WTC11 (cell line): ENCODE measurements at regions not wholly inside any gene's neighbourhood (a gene's known extent, or its start where the extent isn't known, plus 50 kb on each side); places are given as distances from the start of the nearest gene placed in this dataset.

Experiments
- ATAC-seq: fragments of 200-7000 bp; cut with Tn5 transposase; 2 replicates; pipeline ENCODE4 v1.10.0; 2021; ENCODE audit warnings: mild to moderate bottlenecking, moderate library complexity
- CTCF ChIA-PET: fragments of 300-600 bp; sonication (Branson Sonifier 250); formaldehyde crosslinking; loops from one replicate; lab custom pipeline; 2021; ENCODE audit warnings: antibody characterized with exemption; lab: Charles Lee
- POLR2A ChIA-PET: fragments of 350-600 bp; sonication (Branson Sonifier 250); formaldehyde crosslinking; loops from one replicate; lab custom pipeline; 2021; ENCODE audit warnings: antibody characterized with exemption; lab: Charles Lee
- DNase-seq: peaks from one replicate; pipeline ENCODE4 v3.0.0; 2021; ENCODE audit warnings: low spot score
- H3K27ac Mint-ChIP-seq: 2 replicates; pipeline ENCODE4 v1.8.0; 2021; ENCODE audit warnings: mixed read lengths
- H3K27me3 Mint-ChIP-seq: 2 replicates; pipeline ENCODE4 v1.8.0; 2021; ENCODE audit warnings: low read depth, mild to moderate bottlenecking, moderate library complexity, mixed read lengths
- H3K36me3 Mint-ChIP-seq: 2 replicates; pipeline ENCODE4 v1.8.0; 2021; ENCODE audit warnings: mixed read lengths
- H3K4me1 Mint-ChIP-seq: 2 replicates; pipeline ENCODE4 v1.8.0; 2022; ENCODE audit warnings: mixed read lengths
- H3K4me3 Mint-ChIP-seq: 2 replicates; pipeline ENCODE4 v1.8.0; 2021; ENCODE audit warnings: mild to moderate bottlenecking, moderate library complexity, mixed read lengths
- H3K9me3 Mint-ChIP-seq: 2 replicates; pipeline ENCODE4 v1.8.0; 2021; ENCODE audit warnings: mixed read lengths
- CBFB ChIP-seq: sonication (generic); formaldehyde crosslinking; IDR thresholded peaks from 2 replicates; pipeline ENCODE4 v1.8.1; 2022; ENCODE audit warnings: mild to moderate bottlenecking, low read depth, missing genetic modification reagents
- E2F4 ChIP-seq: sonication (generic); formaldehyde crosslinking; IDR thresholded peaks from 2 replicates; pipeline ENCODE4 v1.8.1; 2022; ENCODE audit warnings: low read depth, mild to moderate bottlenecking, moderate library complexity, missing genetic modification reagents, borderline replicate concordance
- E2F5 ChIP-seq: sonication (generic); formaldehyde crosslinking; IDR thresholded peaks from 2 replicates; pipeline ENCODE4 v1.8.1; 2022; ENCODE audit warnings: mild to moderate bottlenecking, moderate library complexity, missing genetic modification reagents
- NR1H2 ChIP-seq: sonication (generic); formaldehyde crosslinking; IDR thresholded peaks from 2 replicates; pipeline ENCODE4 v1.9.0; 2021; ENCODE audit warnings: mild to moderate bottlenecking, moderate library complexity, missing genetic modification reagents
- SP1 ChIP-seq: sonication (generic); formaldehyde crosslinking; conservative IDR thresholded peaks from 2 replicates; pipeline ENCODE4 v1.8.1; 2022; ENCODE audit warnings: missing genetic modification reagents
- ZNF317 ChIP-seq: sonication (generic); formaldehyde crosslinking; IDR thresholded peaks from 2 replicates; pipeline ENCODE4 v1.8.1; 2023; ENCODE audit warnings: low read depth, mild to moderate bottlenecking, moderate library complexity, missing genetic modification reagents, borderline replicate concordance
- ZNF425 ChIP-seq: fragments of 250-450 bp; sonication (Bioruptor Pico); conservative IDR thresholded peaks from 2 replicates; pipeline ENCODE4 v1.9.0; 2021; ENCODE audit warnings: mild to moderate bottlenecking
- TF ChIP-seq, protein P1 (sequence below): fragments of 250-450 bp; sonication (Bioruptor Pico); IDR thresholded peaks from 2 replicates; pipeline ENCODE4 v1.9.0; 2021; ENCODE audit warnings: moderate library complexity, mild to moderate bottlenecking, inconsistent platforms, borderline replicate concordance
- TF ChIP-seq, protein P2 (sequence below): sonication (generic); formaldehyde crosslinking; IDR thresholded peaks from 2 replicates; pipeline ENCODE4 v1.8.0; 2023; ENCODE audit warnings: missing genetic modification reagents, mild to moderate bottlenecking, borderline replicate concordance

- Mint-ChIP-seq H3K9me3 (peaks cover 38% of the 10 kb centered on the region), H3K4me3 (0 out of 2 replicates have a peak overlapping the region, but pooled peaks have one; percentile 5), H3K27me3 (no peaks in the 10 kb centered on the region), H3K4me1 (peaks cover 53% of the 10 kb centered on the region), H3K27ac (peak overlapping the region; percentile 75), H3K36me3 (peaks cover 30% of the 10 kb centered on the region)
- DNase-seq (no peak), ATAC-seq (no peak)
- CTCF ChIA-PET: interaction anchor here (0.8 to 1.0 kb wide), 3 partner anchors 13 to 177 kb away, joined by 3 read pairs; no protein-coding TSS in a partner anchor
- POLR2A ChIA-PET: no interaction called here
- TF ChIP-seq E2F4 (CRISPR knock-in tag): no peak
- TF ChIP-seq, protein P1, sequence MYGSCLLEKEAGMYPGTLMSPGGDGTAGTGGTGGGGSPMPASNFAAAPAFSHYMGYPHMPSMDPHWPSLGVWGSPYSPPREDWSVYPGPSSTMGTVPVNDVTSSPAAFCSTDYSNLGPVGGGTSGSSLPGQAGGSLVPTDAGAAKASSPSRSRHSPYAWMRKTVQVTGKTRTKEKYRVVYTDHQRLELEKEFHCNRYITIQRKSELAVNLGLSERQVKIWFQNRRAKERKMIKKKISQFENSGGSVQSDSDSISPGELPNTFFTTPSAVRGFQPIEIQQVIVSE: no peak
Measured at GRCh38 chr13:48592688-48593049, 59.8 kb upstream of the RCBTB2 start.

DNA sequence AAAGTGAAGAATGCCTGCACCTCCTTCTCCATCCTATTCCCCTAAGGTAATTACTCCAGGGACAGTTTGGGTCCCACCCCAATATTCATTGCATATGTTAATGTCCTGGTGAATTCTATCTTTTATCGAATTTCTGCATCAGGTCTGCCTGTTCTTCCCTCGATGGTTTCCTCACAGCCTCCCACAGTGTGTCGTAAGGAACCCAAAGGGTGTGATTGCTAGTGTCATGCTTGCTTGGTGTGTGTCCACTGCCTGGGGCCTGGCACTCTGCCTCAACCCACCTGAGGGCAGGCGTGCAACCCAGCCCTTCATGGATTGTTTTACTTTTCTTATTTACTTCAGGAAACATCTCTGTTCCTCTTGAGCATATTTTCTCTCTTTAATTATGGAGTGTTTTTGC lies 60.2 kb upstream of the CYSLTR2 start:
- Mint-ChIP-seq H3K9me3 (peaks cover 38% of the 10 kb centered on the region), H3K27ac (peak overlapping the region; percentile 47), H3K4me1 (peaks cover 53% of the 10 kb centered on the region), H3K27me3 (peaks cover 2% of the 10 kb centered on the region; the same call in 1 of the 2 replicates), H3K36me3 (peaks cover 33% of the 10 kb centered on the region), H3K4me3 (peak overlapping the region; percentile 41)
- no peak for TF ChIP-seq E2F5
- ChIA-PET POLR2A (interaction anchor here (0.9 kb wide), 1 partner anchor 13 kb away, joined by 4 read pairs; no protein-coding TSS in a partner anchor), CTCF (interaction anchor here (0.6 to 3.2 kb wide), 4 partner anchors 13 to 178 kb away, joined by 4 to 25 read pairs (median 10); no protein-coding TSS in a partner anchor)
- DNase-seq: no peak
- ATAC-seq: peak; percentile 17; the same call in 1 of the 2 replicates

DNA sequence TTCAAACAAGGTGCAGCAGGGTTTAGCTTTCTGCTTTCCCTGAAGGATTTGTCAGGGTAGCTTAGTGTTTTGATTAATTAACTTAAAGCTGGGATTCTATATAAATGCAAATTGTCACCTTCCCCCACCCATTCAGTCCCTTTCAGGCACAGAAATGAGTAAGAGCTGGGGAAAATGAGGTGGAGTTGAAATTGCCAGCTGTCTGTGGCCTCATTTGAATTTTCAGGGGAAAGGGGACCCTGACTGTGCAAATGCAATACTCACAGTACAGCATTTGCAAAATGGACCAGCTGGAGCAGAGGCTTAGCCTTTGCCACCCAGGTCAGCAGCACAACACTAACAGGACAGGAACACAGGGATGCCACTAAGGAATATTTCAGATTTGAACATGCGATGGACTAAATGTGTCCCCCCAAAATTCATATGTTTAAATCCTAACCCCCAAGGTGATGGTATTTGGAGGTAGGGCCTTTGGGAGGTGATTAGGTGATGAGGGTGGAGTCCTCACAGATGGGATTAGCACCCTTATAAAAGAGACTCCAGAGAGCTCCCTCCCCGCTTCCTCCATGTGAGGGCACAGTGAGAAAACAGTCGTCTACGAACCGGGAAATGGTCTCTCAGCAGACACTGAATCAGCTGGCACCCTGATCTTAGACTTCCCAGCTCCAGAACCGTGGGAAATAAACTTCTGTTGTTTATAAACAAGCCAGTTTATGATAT lies 59.5 kb upstream of the CYSLTR2 start:
- Mint-ChIP-seq H3K36me3 (peaks cover 35% of the 10 kb centered on the region), H3K9me3 (peaks cover 41% of the 10 kb centered on the region), H3K4me1 (peaks cover 52% of the 10 kb centered on the region), H3K27ac (peak overlapping the region; percentile 72), H3K4me3 (peak overlapping the region; percentile 41), H3K27me3 (peaks cover 2% of the 10 kb centered on the region; the same call in 1 of the 2 replicates)
- POLR2A ChIA-PET: interaction anchor here (0.9 kb wide), 1 partner anchor 14 kb away, joined by 4 read pairs; no protein-coding TSS in a partner anchor
- DNase-seq (no peak), ATAC-seq (peak; percentile 27; the same call in 1 of the 2 replicates)
- TF ChIP-seq CBFB (CRISPR knock-in tag) (no peak), NR1H2 (CRISPR knock-in tag) (no peak), ZNF425 (CRISPR knock-in tag) (no peak), SP1 (CRISPR knock-in tag) (no peak), ZNF317 (CRISPR knock-in tag) (no peak)
- TF ChIP-seq, protein P2, sequence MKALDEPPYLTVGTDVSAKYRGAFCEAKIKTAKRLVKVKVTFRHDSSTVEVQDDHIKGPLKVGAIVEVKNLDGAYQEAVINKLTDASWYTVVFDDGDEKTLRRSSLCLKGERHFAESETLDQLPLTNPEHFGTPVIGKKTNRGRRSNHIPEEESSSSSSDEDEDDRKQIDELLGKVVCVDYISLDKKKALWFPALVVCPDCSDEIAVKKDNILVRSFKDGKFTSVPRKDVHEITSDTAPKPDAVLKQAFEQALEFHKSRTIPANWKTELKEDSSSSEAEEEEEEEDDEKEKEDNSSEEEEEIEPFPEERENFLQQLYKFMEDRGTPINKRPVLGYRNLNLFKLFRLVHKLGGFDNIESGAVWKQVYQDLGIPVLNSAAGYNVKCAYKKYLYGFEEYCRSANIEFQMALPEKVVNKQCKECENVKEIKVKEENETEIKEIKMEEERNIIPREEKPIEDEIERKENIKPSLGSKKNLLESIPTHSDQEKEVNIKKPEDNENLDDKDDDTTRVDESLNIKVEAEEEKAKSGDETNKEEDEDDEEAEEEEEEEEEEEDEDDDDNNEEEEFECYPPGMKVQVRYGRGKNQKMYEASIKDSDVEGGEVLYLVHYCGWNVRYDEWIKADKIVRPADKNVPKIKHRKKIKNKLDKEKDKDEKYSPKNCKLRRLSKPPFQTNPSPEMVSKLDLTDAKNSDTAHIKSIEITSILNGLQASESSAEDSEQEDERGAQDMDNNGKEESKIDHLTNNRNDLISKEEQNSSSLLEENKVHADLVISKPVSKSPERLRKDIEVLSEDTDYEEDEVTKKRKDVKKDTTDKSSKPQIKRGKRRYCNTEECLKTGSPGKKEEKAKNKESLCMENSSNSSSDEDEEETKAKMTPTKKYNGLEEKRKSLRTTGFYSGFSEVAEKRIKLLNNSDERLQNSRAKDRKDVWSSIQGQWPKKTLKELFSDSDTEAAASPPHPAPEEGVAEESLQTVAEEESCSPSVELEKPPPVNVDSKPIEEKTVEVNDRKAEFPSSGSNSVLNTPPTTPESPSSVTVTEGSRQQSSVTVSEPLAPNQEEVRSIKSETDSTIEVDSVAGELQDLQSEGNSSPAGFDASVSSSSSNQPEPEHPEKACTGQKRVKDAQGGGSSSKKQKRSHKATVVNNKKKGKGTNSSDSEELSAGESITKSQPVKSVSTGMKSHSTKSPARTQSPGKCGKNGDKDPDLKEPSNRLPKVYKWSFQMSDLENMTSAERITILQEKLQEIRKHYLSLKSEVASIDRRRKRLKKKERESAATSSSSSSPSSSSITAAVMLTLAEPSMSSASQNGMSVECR (CRISPR knock-in tag): no peak
- CTCF ChIA-PET: interaction anchor here (0.6 to 3.2 kb wide), 6 partner anchors 13 to 279 kb away, joined by 3 to 25 read pairs (median 7); no protein-coding TSS in a partner anchor
